Hepatocyte (in vitro differentiated cells): ENCODE measurements at regions not wholly inside any gene's neighbourhood (a gene's known extent, or its start where the extent isn't known, plus 50 kb on each side); places are given as distances from the start of the nearest gene placed in this dataset.

ENCODE experiments used
- DNase-seq: peaks from one replicate; pipeline ENCODE4 v3.0.0-alpha.2; 2016; ENCODE audit warnings: low spot score
- H2AFZ ChIP-seq: fragments of 200-600 bp; sonication (generic); 2 replicates; pipeline ENCODE4 v1.6.0; 2016; ENCODE audit warnings: antibody characterized with exemption, mild to moderate bottlenecking
- H3K27ac ChIP-seq: fragments of 200-600 bp; sonication (generic); 2 replicates; pipeline ENCODE4 v1.5.1; 2016; ENCODE audit warnings: mild to moderate bottlenecking
- H3K27me3 ChIP-seq: fragments of 200-600 bp; sonication (generic); 2 replicates; pipeline ENCODE4 v1.6.1; 2016
- H3K36me3 ChIP-seq: fragments of 200-600 bp; sonication (generic); replicated peaks from 2 replicates; pipeline ENCODE4 v1.5.1; 2016; ENCODE audit warnings: low read depth; ENCODE audit not compliant: insufficient read depth
- H3K4me1 ChIP-seq: fragments of 200-600 bp; sonication (generic); 2 replicates; pipeline ENCODE4 v1.5.1; 2016; ENCODE audit warnings: mild to moderate bottlenecking, moderate library complexity; ENCODE audit not compliant: insufficient read depth
- H3K4me2 ChIP-seq: fragments of 200-600 bp; sonication (generic); 2 replicates; pipeline ENCODE4 v1.6.0; 2016
- H3K4me3 ChIP-seq: fragments of 200-600 bp; sonication (generic); 2 replicates; pipeline ENCODE4 v1.5.1; 2016; ENCODE audit warnings: mild to moderate bottlenecking
- H3K79me2 ChIP-seq: fragments of 200-600 bp; sonication (generic); 2 replicates; pipeline ENCODE4 v1.6.0; 2017; ENCODE audit warnings: mild to moderate bottlenecking
- H3K9me2 ChIP-seq: fragments of 200-600 bp; sonication (generic); replicated peaks from 2 replicates; pipeline ENCODE4 v1.6.0; 2017; ENCODE audit warnings: mild to moderate bottlenecking; ENCODE audit not compliant: insufficient read depth
- H3K9me3 ChIP-seq: fragments of 200-600 bp; sonication (generic); 2 replicates; pipeline ENCODE4 v1.5.1; 2016; ENCODE audit warnings: low read depth, mild to moderate bottlenecking
- H4K20me1 ChIP-seq: fragments of 200-600 bp; sonication (generic); 2 replicates; pipeline ENCODE4 v1.6.0; 2016; ENCODE audit warnings: mild to moderate bottlenecking; ENCODE audit not compliant: insufficient read depth, poor library complexity, severe bottlenecking
- CTCF ChIP-seq: fragments of 200-600 bp; sonication (generic); IDR thresholded peaks from 2 replicates; pipeline ENCODE4 v1.5.1; 2016; ENCODE audit warnings: antibody characterized with exemption, mild to moderate bottlenecking; ENCODE audit not compliant: poor library complexity
- EZH2 ChIP-seq: fragments of 200-600 bp; sonication (generic); IDR thresholded peaks from 2 replicates; pipeline ENCODE4 v1.6.1; 2016; ENCODE audit warnings: antibody characterized with exemption, mild to moderate bottlenecking, borderline replicate concordance
- EZH2phosphoT487 ChIP-seq: fragments of 200-600 bp; sonication (generic); IDR thresholded peaks from one replicate; pipeline ENCODE4 v1.6.1; 2018; ENCODE audit warnings: antibody characterized with exemption, mild to moderate bottlenecking, low read depth, moderate library complexity; ENCODE audit not compliant: unreplicated experiment, severe bottlenecking
- WGBS: methylation state at CpG from one replicate; pipeline ENCODE4 v1.1.6; 2016; ENCODE audit warnings: low lambda C conversion rate; ENCODE audit errors: missing lambda C conversion rate; 5-methylcytosine and 5-hydroxymethylcytosine counted together

- H3K79me2 ChIP-seq, result no peaks in the 10 kb centered on the region
- H3K9me3 ChIP-seq, result no peaks in the 10 kb centered on the region
- H3K4me3 ChIP-seq, result no peak overlapping the region
- WGBS, result 61% methylated on average over 2 of the region's 2 CpGs
- no peaks in the 10 kb centered on the region for H3K9me2 ChIP-seq
- no peak overlapping the region for H2AFZ ChIP-seq
- H3K4me2 ChIP-seq, result no peak overlapping the region
- H3K27me3 ChIP-seq, result no peaks in the 10 kb centered on the region
- H3K36me3 ChIP-seq, result no peaks in the 10 kb centered on the region
- TF ChIP-seq CTCF (no peak), EZH2 (no peak)
- H3K27ac ChIP-seq, result no peak overlapping the region
- DNase-seq, result no peak
- no peaks in the 10 kb centered on the region for H3K4me1 ChIP-seq
- no peaks in the 10 kb centered on the region for H4K20me1 ChIP-seq
Measured at GRCh38 chrX:65883556-65883955, 156.3 kb downstream of the VSIG4 start.

DNA sequence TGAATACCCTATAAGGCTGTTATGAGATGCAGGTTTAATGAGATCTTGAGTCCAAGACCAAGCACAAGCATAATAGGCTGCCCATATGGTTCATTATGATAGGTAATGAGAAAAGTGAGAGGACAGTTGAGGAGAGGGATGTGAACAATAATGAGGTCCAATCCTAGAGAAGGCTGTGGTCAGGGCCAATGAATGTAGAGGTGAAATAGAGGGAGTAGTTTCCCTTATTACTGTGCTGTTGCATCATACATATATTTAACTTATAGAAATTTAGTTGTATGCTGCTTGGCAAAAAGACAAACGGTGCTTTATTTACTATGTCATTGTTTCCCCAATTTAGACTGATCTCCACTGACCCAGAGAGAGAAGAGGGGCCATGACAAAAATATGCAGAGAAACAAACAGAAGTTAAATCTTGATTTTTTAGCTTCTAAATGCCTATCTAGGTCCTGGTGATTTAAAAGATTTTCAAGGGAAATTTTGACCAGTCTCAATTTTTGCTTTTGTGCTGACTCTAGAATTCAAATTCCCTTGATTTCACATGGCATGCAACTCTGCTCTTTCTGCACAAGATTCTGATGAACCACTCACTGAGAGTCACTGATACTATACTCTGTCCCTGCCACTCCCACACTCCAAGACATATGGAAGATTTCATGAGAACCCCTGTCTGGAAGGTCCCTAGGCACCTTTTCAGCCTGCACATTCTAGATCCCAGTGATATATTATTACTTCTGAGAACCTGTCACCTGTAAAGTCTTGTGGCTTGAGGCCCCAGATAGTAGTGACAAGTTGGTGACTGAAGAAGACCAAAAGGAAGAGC is 159.7 kb downstream of the VSIG4 start:
- no peaks in the 10 kb centered on the region for H3K4me1 ChIP-seq
- WGBS, result 67% methylated on average over 1 of the region's 1 CpG
- no peaks in the 10 kb centered on the region for H3K9me2 ChIP-seq
- H3K27me3 ChIP-seq, result no peaks in the 10 kb centered on the region
- no peak for TF ChIP-seq EZH2
- TF ChIP-seq EZH2phosphoT487, result no peak
- no peak for TF ChIP-seq CTCF
- H3K36me3 ChIP-seq, result no peaks in the 10 kb centered on the region
- H3K4me2 ChIP-seq, result no peak overlapping the region
- H3K79me2 ChIP-seq, result no peaks in the 10 kb centered on the region
- no peaks in the 10 kb centered on the region for H3K9me3 ChIP-seq
- H4K20me1 ChIP-seq, result no peaks in the 10 kb centered on the region
- H3K4me3 ChIP-seq, result no peak overlapping the region
- DNase-seq, result no peak
- H3K27ac ChIP-seq, result no peak overlapping the region
- no peak overlapping the region for H2AFZ ChIP-seq

GRCh38 chrX:65878456-65878855 is 161.4 kb downstream of the VSIG4 start:
- Histone ChIP-seq H3K79me2 (no peaks in the 10 kb centered on the region), H3K4me3 (no peak overlapping the region), H2AFZ (no peak overlapping the region), H4K20me1 (no peaks in the 10 kb centered on the region), H3K4me2 (no peak overlapping the region), H3K9me2 (no peaks in the 10 kb centered on the region), H3K9me3 (no peaks in the 10 kb centered on the region), H3K4me1 (no peaks in the 10 kb centered on the region), H3K36me3 (no peaks in the 10 kb centered on the region), H3K27ac (no peak overlapping the region), H3K27me3 (no peaks in the 10 kb centered on the region)
- no peak for DNase-seq
- 68% methylated on average over 1 of the region's 1 CpG for WGBS
- TF ChIP-seq EZH2 (no peak), EZH2phosphoT487 (no peak), CTCF (no peak)
